ENCODE measurements at regions not wholly inside any gene's neighbourhood (a gene's known extent, or its start where the extent isn't known, plus 50 kb on each side); places are given as distances from the start of the nearest gene placed in this dataset.

DNA sequence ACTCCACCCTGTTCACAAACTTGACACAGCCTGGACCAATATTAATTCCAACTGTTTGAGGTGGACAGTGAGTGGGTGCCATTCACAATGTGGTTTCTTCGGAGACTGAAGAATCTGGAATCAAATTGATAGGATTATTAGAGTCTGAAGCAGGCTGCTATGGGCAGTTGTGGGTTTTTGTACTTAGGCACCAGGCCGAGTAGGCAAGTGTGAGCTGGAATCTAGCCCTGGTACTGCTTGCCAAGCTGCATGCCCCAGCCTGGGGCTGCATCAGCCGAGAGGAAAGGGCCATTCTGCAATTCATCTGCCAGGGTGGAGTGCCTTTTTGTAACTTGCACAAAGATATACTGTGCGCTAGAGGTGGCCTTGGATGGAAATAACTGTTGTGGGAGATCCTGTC, 654.7 kb upstream of the FANCL start:
- ChIA-PET CTCF (ENCODE audit: partially characterized antibody) (interaction anchor here (0.8 kb wide), 1 partner anchor 33 kb away, joined by 3 read pairs; no protein-coding TSS in a partner anchor), POLR2A (ENCODE audit: partially characterized antibody) (no interaction called here)
- no peaks in the 10 kb centered on the region for H3K23me2 ChIP-seq (ENCODE audit: low read depth, low read length)
- no peaks in the 10 kb centered on the region for H3K79me2 ChIP-seq (ENCODE audit: control insufficient read depth in 1 of 2, insufficient read depth in 2 of 2, low read length in 2 of 2)
- no peaks in the 10 kb centered on the region for H4K20me1 ChIP-seq (replicated peaks in 1 of 2; ENCODE audit: control insufficient read depth in 1 of 2, insufficient read depth in 2 of 2, low read length in 2 of 2)
- no peaks in the 10 kb centered on the region for H3K9me3 ChIP-seq (ENCODE audit: insufficient read depth in 2 of 2, low read depth in 1 of 2, low read length in 1 of 2)
- no peak overlapping the region for H3K23ac ChIP-seq (ENCODE audit: insufficient read length)
- no peak overlapping the region for H3K4ac ChIP-seq (replicated peaks; ENCODE audit: insufficient read length, low read depth, low read length)
- no peak overlapping the region for H4K5ac ChIP-seq (ENCODE audit: insufficient read length, low read depth, low read length)
- no peaks in the 10 kb centered on the region for H3K79me1 ChIP-seq (ENCODE audit: low read depth, low read length)
- no peak overlapping the region for H2AK5ac ChIP-seq (ENCODE audit: low read depth, low read length)
- H2BK5ac ChIP-seq (ENCODE audit: low read depth, low read length) = no peak overlapping the region
- no peak overlapping the region for H2BK20ac ChIP-seq (ENCODE audit: low read length)
- no peak overlapping the region for H2BK12ac ChIP-seq (ENCODE audit: low read depth, low read length)
- no peak overlapping the region for H3K18ac ChIP-seq (ENCODE audit: extremely low read depth, low read length)
- H3K14ac ChIP-seq (ENCODE audit: insufficient read length) = no peak overlapping the region
- H3K36me3 ChIP-seq (ENCODE audit: control insufficient read depth in 2 of 4, insufficient read depth in 4 of 4, low read length in 3 of 4) = no peaks in the 10 kb centered on the region
- H3K4me1 ChIP-seq (replicated peaks in 1 of 4; ENCODE audit: control insufficient read depth in 3 of 4, insufficient read depth in 4 of 4, low read length in 3 of 4) = no peaks in the 10 kb centered on the region
- H3K27ac ChIP-seq (ENCODE audit: low read depth, low read length) = no peak overlapping the region
- no peak overlapping the region for H3K9ac ChIP-seq (replicated peaks in 1 of 4; ENCODE audit: extremely low read depth in 1 of 4, low read depth in 3 of 4, low read length in 3 of 4)
- no peak overlapping the region for H3K4me2 ChIP-seq (ENCODE audit: insufficient read depth in 1 of 2, low read depth in 2 of 2, low read length in 2 of 2)
- no peak overlapping the region for H2BK120ac ChIP-seq (replicated peaks; ENCODE audit: low read depth, low read length)
- H4K91ac ChIP-seq (replicated peaks; ENCODE audit: insufficient read length, low read length) = no peak overlapping the region
- DNase-seq (ENCODE audit: low read depth in 1 of 2, low spot score in 2 of 2) (no peak), FAIRE-seq (no peak)
- peaks cover 0 to 1% (median 0%) of the 10 kb centered on the region in 4 experiments; a peak in 1 of 7 replicates for H3K27me3 ChIP-seq (replicated peaks in 1 of 4; ENCODE audit: control insufficient read depth in 3 of 4, extremely low read depth in 1 of 4, insufficient read depth in 3 of 4, low read length in 3 of 4)
- WGBS, 2 experiments (ENCODE audit: extremely low coverage in 1 of 2, insufficient coverage in 1 of 2, insufficient read length in 1 of 2, insufficient replicate concordance in 2 of 2, low coverage in 1 of 2, low lambda C conversion rate in 2 of 2, missing lambda C conversion rate in 1 of 2) = 87% methylated on average over 4 of the region's 4 CpGs; no CpG with 5 or more reads in 1 of the 2 experiments
- H3K56ac ChIP-seq (replicated peaks; ENCODE audit: insufficient read length, low read depth, low read length) = no peak overlapping the region
- no peak overlapping the region for H2AFZ ChIP-seq (ENCODE audit: low read length)
- no peak overlapping the region for H2BK15ac ChIP-seq (ENCODE audit: low read length)
- H3K4me3 ChIP-seq (ENCODE audit: extremely low read depth in 1 of 4, insufficient read depth in 2 of 4, low read depth in 3 of 4, low read length in 4 of 4) = no peak overlapping the region
- no peak overlapping the region for H4K8ac ChIP-seq (ENCODE audit: extremely low read depth, insufficient read depth, low read length)
- TF ChIP-seq RFX5 (IDR thresholded peaks at IDR 0.05; ENCODE audit: borderline replicate concordance, low read depth, low read length) (no peak), BRCA1 (IDR thresholded peaks at IDR 0.05; ENCODE audit: low read depth, low read length) (no peak), FOSL1 (IDR thresholded peaks at IDR 0.05; ENCODE audit: insufficient read depth, low read depth, low read length) (no peak), SP1 (IDR thresholded peaks at IDR 0.05; ENCODE audit: low read depth, low read length) (no peak), CTBP2 (IDR thresholded peaks at IDR 0.05; ENCODE audit: borderline replicate concordance, insufficient read depth, insufficient read length, low read length) (no peak)
